Medulla oblongata (tissue), 1 donor: ENCODE measurements at regions not wholly inside any gene's neighbourhood (a gene's known extent, or its start where the extent isn't known, plus 50 kb on each side); places are given as distances from the start of the nearest gene placed in this dataset.
A peak's percentile ranks its signal among the peaks of the same experiment; 100 is the strongest.

Experiments used
- DNase-seq: peaks from one replicate; pipeline ENCODE4 v3.0.0-alpha.2; 2015; ENCODE audit errors: extremely low spot score

DNA sequence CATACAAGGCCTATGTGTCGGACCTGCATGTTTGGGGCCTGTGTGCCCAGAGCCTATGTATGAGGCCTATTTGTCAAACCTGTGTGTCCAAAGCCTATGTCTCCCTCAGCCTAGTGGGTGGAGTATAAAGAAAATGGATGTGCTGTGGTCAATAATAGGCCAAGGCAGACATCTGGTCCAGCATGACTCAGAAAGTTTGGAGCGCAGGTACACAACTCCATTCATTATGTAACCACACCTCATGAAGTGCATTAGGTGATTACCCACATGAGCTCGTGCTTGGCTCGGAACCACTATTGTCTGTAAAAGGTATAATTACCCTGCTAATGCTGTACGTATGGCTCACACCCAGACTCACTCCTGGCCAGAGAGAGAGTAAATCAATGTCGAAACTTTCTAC is 302.4 kb upstream of the POU3F2 start:
- DNase-seq, result no peak

DNA sequence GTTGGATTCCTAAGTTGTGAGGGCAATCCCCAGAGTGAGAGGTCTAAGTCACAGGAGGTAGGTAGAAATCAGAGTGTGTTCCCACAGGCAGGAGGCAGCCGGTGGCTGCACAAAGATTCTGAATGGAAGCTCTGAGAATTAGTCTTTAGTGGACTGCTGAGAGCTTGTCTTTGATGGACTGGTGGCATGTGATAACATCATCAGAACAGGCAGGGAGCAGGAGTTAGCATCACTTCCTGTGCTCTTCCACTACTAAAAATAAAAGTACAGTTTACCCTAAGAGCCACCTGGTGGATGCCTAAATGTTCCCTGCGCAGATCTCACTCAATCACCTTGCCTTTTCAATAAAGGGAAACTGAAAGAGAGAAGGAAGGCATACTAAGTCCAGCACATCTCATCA is 294.6 kb upstream of the POU3F2 start:
- DNase-seq, result peak; percentile 40

GRCh38 chr6:98546376-98546775 is 288.0 kb upstream of the POU3F2 start:
- no peak for DNase-seq

GRCh38 chr6:98547151-98547550 is 287.2 kb upstream of the POU3F2 start:
- DNase-seq, result no peak

DNA sequence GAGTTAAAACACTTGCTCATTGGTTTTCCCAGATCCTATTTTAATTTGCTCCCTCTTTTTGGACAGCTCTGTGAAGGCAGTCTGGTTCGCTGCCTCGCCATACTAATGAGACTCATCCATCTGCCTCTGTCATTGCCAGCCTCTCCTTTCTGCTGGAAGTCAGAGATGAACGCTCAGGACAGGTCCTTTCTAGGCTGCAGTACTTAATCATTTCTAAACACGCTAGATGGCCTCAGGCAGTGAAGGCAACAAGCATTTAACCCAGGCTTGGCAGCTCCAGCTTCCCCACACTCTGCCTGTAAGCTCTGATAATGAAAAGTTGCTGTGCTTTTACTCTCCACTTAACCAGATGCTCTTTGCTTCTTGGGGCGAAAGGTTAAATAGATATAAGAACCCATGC is 286.7 kb upstream of the POU3F2 start:
- peak; percentile 54 for DNase-seq

GRCh38 chr6:98548301-98548700 is 286.1 kb upstream of the POU3F2 start:
- DNase-seq, result no peak

DNA sequence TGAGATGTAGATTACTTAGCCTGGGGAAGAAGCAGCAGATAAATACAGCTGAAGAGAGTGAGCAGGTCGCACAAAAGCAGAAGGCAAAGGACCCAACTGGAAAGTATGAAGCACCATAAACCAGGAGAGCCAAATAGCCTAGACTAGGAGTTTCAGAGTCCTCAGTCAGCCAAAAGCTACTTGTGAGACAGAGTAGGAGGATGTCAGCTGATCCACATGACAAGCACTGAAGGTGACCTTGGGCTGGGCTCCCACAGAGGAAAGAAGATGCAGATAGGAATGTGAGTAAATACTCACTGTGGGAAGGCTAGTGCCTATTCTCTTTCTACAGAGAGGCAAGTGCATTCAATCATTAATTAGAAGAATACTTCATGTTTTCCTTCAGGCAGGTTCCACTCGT is 274.0 kb upstream of the POU3F2 start:
- DNase-seq, result no peak

GRCh38 chr6:98560841-98561240 is 273.5 kb upstream of the POU3F2 start:
- DNase-seq, result no peak

DNA sequence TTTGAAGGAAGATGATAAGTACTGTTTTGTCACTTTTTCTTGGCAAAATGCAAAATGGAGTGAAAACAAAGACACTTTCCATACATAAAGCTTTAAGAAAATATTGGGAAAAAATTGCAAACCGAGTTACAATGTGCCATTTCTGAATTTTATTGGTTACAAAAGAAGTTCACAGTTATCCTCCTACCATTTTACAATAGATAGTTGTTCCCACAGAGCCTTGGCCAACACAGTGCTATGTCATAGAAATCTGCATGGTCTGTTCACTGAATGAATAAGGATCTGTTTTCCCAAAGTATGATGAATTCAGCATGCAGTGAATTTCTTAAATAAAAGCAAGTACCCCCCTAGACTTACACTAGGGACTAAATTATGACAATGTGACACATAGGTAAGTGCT is 268.2 kb upstream of the POU3F2 start:
- DNase-seq, result peak; percentile 82

DNA sequence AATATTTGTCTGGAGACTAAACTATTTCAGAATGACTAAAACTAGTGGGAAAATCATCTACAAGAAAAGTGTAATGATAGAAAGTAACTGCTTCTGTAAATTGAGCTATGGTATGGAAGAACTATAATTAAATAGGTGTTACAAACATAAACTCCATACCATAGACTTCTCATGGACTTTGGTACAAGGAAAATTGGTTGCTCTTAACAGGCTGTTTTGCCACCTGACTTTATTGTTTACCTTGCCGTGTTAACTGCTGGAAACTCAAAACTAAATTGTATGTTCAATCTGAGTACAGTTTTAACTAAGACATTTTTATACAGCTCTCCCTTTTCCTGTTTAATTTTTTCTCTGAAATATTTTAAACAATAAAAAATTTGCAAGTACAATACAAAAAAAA is 261.8 kb upstream of the POU3F2 start:
- DNase-seq, result no peak

GRCh38 chr6:98574984-98575383 is 259.4 kb upstream of the POU3F2 start:
- DNase-seq, result peak; percentile 85

- no peak for DNase-seq
These were observed 257.6 kb upstream of the POU3F2 start for GRCh38 chr6:98576791-98577190.

DNA sequence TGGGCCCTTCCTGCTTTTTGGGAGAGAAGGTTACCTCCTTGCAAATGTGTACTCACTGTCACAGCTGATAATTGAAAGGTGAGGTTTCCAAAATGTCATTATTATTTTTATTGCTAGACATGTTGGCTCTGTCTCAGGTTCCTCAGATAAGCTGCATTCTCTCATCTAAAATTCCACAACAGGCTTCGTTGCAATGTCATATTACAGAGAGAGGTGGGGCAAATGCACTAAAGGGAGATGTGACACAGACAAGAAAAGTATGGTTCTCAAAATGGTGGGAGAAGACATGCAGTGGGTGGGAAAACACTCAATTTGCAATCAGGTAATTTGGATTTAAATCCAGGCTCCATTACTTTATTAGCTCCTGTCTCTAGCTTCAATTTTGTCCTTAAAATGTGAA is 256.4 kb upstream of the POU3F2 start:
- DNase-seq, result no peak

DNA sequence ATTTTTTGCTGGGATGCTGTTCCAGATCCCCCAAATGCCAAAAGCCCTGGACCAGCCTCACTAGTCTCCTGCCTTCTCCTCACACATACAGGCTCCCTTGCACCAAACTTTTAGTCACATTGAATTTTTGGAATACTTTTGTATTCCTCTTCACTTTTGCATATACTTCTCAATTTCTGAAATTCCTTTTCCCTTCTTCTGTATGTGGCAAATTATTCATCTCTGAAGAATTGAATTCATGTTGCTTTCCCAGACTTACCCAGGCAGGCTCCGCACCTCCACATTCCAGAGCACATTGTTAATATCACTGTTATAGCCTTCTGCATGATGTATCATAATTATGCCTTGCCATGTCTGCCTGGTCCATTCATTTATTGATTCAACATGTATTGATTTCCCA is 255.3 kb upstream of the POU3F2 start:
- no peak for DNase-seq

DNA sequence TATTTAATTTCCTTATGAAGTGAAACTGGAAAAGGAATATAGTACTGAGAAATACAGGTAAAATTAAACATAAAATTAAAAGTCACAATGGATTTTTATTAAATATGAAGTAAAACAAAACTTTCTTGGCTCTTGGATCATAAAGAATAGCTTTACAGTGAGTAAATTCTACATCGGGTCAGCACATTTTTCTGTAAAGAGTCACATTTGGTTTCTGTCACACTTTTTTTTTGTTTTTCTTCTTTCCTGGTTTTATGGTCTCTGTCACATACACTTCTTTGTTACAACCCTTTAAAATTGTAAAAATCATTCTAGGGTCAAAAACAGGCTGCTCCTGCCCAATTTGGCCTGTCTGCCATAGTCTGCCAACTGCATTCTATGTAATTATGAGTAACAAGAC is 254.4 kb upstream of the POU3F2 start:
- no peak for DNase-seq

DNA sequence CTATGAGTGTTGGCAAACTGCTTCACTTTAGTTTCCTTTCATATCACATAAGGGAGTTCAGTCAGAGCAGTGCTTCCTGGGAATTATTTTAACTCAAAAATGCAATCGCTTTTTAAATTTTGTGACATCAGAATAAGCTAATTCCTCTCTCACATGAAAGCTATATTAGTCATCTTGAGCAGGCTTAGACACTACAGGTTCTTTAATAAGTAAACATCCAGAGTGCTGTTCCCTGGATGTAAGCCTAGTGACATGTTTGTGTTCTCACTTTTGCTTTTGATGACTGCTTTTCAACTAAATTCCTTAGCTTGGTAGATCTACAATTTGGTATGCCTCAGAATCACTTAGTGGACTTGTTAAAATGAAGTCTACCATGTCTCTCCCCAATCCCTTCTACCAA is 252.7 kb upstream of the POU3F2 start:
- DNase-seq, result no peak

DNA sequence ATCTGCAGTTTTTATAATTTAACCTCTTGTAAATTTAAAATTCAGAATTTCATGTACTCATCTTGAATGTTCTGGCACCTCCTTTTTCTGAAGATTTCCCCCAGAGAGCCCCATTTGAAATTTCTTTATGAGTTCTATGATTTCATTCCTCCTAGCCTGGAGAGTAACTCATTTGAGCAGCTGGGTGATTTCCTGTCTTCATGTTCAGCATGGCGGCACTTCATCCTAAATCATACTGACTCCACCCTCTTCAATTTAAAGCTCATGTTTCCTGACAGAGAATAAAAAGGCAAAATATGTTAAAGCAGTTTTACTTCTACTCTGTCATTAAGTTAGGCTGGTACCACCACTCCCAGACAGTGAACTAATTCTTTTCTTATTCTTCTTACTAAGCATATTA is 250.9 kb upstream of the POU3F2 start:
- no peak for DNase-seq

DNA sequence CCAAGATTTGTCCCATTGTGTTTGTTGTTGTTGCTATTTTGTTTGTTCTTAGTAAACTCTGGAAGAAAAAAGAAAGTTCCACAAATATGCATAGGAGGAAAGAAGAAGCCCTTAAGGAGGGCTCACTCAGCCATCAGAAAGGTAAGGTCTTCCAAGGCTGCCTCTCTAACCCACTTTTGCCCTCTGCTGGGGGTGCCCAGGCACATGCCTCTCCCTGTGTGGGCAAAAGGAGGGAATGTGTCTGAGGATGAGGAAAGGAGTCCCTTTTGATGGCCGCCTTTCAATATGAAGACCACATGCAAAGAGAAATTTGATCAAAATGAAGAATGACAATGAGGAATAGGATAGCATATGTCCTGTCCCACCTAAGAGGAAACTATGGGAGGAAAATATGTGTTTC is 248.2 kb upstream of the POU3F2 start:
- no peak for DNase-seq

GRCh38 chr6:98587555-98587954 is 246.8 kb upstream of the POU3F2 start:
- DNase-seq, result no peak

GRCh38 chr6:98589536-98589935 is 244.8 kb upstream of the POU3F2 start:
- no peak for DNase-seq

DNA sequence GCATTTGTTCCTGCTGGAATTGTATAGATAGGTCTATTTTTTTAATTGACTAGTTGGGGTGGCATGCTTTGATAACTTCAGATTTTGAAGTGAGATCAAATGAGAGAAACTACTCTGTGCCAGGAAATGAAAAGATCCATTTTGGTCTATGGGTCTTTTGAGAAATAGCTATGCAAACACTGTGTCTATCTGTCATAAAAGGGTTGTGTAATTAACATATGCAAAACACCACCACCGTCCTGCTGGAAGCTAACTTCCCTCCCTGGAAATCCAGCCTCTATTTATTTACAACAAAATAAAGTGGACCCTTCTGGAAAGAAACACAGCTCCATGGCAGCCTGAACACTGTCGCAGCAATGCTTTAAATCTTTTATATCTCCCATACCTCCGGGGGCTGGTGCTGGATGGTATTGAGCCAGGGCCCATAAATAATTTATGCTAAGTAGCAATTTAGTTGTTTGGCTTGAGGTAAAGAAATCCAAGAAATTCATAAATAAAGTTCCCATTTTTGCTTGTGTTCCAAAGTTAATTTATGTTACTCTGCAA is 244.2 kb upstream of the POU3F2 start:
- DNase-seq, result no peak

GRCh38 chr6:98590997-98591396 is 243.4 kb upstream of the POU3F2 start:
- no peak for DNase-seq

- DNase-seq, result no peak
These were observed 240.7 kb upstream of the POU3F2 start for GRCh38 chr6:98593676-98594075.

DNA sequence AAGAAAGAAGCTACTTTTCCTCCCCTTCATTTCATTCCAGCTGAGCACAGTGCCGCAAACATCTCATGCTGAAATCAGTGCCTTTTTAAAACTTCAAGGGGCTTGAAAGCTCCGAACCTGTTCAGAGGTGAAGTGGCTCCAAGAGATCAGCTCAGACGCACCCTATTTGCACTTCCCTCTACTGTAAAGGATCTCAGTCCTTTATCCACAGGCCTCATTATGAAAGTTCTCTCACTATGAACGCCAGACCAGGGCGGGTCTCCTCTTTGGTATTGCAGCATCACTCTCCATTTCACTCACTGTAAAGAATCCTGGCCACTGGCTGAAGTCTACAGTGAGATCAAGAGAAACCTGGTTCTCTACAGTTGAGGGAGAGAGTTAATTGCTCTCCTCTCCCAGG is 232.7 kb upstream of the POU3F2 start:
- DNase-seq, result no peak

GRCh38 chr6:98605705-98606104 is 228.7 kb upstream of the POU3F2 start:
- DNase-seq, result no peak
